ENCODE measurements at regions not wholly inside any gene's neighbourhood (a gene's known extent, or its start where the extent isn't known, plus 50 kb on each side); places are given as distances from the start of the nearest gene placed in this dataset.

- TF ChIP-seq, protein P1, sequence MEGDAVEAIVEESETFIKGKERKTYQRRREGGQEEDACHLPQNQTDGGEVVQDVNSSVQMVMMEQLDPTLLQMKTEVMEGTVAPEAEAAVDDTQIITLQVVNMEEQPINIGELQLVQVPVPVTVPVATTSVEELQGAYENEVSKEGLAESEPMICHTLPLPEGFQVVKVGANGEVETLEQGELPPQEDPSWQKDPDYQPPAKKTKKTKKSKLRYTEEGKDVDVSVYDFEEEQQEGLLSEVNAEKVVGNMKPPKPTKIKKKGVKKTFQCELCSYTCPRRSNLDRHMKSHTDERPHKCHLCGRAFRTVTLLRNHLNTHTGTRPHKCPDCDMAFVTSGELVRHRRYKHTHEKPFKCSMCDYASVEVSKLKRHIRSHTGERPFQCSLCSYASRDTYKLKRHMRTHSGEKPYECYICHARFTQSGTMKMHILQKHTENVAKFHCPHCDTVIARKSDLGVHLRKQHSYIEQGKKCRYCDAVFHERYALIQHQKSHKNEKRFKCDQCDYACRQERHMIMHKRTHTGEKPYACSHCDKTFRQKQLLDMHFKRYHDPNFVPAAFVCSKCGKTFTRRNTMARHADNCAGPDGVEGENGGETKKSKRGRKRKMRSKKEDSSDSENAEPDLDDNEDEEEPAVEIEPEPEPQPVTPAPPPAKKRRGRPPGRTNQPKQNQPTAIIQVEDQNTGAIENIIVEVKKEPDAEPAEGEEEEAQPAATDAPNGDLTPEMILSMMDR (IDR thresholded peaks at IDR 0.05; ENCODE audit: low read depth, low read length): no peak
- DNase-seq (ENCODE audit: extremely low read depth, low read depth): no peak
These were observed 420.4 kb downstream of the DSC3 start for GRCh38 chr18:30622104-30622503.

DNA sequence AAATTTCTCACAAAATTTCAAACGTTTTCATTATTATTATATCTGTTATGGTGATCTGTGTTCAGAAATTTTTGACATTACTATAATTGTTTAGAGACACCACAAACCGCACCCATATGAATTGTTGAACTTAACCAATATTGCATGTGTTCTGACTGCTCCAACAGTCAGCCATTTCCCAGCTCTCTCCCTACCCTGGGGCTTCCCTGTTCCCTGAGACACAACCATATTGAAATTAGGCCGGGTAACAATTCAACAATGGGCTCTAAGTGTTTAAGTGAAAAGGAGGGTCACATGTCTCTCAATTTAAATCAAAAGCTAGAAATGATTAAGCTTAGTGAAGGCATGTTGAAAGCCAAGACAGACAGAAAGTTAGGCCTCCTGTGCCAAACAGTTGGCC, 424.0 kb downstream of the DSC3 start:
- DNase-seq (ENCODE audit: extremely low read depth, low read depth): no peak
- TF ChIP-seq, protein P1 (IDR thresholded peaks at IDR 0.05; ENCODE audit: low read depth, low read length): no peak

DNA sequence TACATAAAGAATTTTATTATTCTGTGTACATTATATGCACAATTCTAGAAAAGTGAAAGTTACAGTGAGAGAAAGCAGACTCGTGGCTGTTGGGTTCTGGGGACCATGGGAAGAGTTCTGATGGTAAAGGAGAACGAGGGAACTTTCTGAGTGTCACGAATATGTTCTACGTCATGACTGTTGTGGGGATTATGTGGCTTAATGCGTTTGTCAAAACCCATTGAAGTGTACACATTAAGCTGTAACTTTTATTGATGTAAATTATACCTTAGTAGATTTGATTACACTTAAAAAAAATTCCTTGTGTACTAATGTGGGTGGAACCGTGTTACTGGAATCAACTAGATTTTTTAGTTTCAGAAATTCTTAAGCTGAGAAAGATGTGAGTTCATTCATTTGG, 426.1 kb downstream of the DSC3 start:
- TF ChIP-seq, protein P1 (IDR thresholded peaks at IDR 0.05; ENCODE audit: low read depth, low read length): no peak
- no peak for DNase-seq (ENCODE audit: extremely low read depth, low read depth)

GRCh38 chr18:30613467-30613801, 429.1 kb downstream of the DSC3 start:
- TF ChIP-seq, protein P1 (IDR thresholded peaks at IDR 0.05; ENCODE audit: low read depth, low read length): no peak

DNA sequence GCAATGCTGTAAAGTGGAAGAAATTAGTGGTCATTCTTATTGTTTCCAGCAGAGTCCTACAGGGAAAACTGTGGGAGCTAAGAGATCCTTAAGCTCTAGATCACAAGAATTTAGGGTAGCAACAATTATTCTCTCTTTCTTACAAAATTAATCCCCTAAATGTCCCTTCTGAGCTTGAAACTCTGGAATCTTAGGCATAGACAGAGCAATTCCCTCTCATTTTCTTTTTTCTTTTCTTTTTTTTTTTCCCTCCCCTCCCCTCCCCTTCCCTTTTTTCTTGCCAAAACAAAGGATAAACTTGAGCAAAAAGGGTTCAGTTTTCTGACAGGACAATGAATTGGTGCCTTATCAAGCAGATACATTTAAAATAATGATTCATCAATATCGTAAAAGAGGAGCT, 441.0 kb downstream of the DSC3 start:
- DNase-seq (ENCODE audit: extremely low read depth, low read depth): no peak
- TF ChIP-seq, protein P1 (IDR thresholded peaks at IDR 0.05; ENCODE audit: low read depth, low read length): no peak

More at GRCh38 chr18:30613467-30613801, 429.1 kb downstream of the DSC3 start:
- DNase-seq (ENCODE audit: extremely low read depth, low read depth): no peak

DNA sequence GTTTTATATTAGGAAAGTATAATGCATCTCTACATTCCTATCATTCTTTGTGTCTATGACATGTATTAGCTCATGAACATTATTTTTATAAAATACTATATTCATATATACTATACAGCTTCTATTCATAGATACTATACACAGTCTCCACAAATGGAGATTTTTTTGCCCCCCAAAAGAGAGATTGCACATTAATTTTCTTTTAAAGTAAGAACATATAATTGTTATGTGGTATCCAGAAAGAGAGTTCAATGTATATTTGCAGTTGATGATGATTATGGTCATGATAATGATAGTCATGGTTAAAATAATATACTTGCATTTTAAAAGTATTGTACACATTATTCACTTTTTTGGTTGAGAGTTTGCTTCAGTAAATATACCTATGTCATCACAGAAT, 445.3 kb downstream of the DSC3 start:
- TF ChIP-seq, protein P1 (IDR thresholded peaks at IDR 0.05; ENCODE audit: low read depth, low read length): no peak
- no peak for DNase-seq (ENCODE audit: extremely low read depth, low read depth)

GRCh38 chr18:30596635-30597034, 445.9 kb downstream of the DSC3 start:
- TF ChIP-seq, protein P1 (IDR thresholded peaks at IDR 0.05; ENCODE audit: low read depth, low read length): no peak
- no peak for DNase-seq (ENCODE audit: extremely low read depth, low read depth)
